ENCODE measurements at regions not wholly inside any gene's neighbourhood (a gene's known extent, or its start where the extent isn't known, plus 50 kb on each side); places are given as distances from the start of the nearest gene placed in this dataset.
"Not testable (repeated sequence)": the region's sequence is repeated elsewhere in the genome, so short reads cannot be mapped to it uniquely, and the experiment has no call there.

DNA sequence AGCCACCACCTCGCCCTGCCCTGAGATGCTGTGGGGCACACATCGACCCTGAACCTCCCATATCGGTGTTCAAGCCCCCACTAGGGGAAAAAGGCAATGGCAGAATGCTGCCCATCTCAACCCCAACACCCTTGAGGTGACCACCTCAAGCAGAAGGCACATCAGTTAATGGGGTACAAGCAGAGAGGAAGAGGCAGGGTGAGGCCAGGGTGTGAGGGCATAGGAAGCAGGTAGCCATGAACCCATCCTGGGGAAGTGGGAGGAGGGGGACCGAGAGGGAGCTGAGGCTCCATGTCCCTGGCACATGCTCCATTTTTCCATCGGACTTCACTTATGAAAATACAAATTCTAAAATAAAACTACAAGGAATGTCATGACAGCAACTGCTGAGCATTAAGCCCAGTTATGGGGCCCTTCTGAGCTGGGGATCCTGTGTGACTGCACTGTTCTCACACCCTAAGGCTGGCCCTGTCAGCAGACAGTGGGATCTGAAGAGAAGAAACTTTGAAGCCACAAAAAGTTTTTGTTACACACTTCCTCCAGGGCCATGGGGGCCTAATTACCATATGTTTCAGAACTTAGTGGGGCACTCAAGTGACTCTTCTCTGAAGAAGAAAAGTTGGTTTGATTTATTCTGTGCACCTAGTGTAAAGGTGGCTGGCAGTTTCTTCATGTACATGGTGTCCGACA is 68.2 kb upstream of the FAM241A start:
- no peak for DNase-seq (ENCODE audit: low read depth in 3 of 3)

DNA sequence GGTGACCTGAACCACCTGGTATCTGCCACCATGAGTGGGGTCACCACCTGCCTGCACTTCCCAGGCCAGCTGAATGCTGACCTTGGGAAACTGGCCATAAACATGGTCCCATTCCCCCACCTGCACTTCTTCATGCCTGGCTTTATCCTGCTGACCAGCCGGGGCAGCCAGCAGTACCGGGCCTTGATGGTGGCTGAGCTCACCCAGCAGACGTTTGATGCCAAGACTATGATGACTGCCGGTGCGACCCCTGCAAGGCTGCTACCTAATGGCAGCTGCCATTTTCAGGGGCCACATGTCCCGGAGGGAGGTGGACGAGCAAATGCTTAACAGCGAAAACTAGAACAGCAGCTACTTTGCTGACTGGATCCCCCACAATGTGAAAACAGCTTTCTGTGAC is 67.5 kb upstream of the FAM241A start:
- DNase-seq (ENCODE audit: low read depth in 3 of 3) = no peak

DNA sequence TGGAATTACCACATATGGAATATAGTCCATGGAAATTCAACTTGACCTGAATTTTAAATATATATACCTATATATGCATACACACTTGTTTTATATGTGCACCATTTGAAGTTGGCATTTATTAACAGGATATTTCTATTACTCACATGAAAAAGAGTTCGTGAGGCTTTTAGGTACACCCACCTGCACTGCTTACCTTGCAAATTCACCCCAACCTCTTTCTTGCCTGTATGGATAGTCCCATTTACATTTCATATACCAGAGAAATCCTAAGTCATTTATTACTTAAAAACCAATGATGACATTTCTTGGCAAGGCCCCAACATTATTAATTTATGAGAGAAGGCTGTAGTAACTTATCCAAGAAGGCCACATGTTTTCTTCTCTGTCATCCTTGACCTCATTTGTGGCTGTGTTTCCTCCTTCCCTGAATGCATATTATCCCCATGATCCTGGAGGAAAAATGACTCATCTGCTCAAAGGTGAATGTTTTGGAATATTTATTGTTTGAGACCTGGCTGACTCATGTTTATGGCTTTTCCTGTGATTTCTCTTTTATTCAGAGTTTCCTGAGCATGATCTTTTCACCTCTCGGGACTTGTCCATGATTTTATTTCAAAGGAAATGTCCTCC is 62.2 kb upstream of the FAM241A start:
- DNase-seq (ENCODE audit: low read depth in 3 of 3) = no peak

DNA sequence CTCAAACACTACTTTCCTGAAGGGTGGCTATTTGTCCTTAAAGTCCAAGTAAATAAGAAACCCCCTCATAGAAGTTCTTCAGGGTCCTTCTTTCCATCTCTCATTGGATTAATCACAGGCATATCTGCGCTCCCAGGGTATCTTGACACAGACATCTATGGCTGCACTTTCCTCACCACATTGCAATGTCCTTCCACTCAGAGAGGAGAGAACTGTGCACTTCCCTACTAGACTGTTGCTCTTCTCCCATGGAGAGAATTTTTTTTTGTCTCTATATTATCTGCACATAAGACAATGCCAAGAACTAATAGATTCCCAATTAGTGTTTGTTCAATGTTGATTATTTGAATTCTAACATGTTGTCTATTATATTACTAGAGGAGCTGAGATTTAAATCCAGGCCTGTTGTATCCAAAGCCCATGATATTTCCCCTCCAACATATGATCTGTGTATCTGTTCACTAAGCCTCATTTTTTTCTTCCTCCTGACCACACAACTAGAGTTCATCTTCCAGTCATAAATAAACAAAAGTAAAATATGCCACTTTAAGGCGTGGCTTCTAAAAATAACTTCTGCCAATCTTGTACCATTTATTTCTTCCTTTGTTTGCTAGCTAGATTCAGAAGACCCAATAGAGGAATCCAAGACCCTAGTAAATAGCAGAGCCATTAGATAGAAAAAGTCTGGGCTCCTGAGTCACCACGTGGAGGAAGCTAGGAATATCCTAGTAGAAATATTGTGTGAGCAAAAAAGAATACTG is 61.5 kb upstream of the FAM241A start:
- no peak for DNase-seq (ENCODE audit: low read depth in 3 of 3)

DNA sequence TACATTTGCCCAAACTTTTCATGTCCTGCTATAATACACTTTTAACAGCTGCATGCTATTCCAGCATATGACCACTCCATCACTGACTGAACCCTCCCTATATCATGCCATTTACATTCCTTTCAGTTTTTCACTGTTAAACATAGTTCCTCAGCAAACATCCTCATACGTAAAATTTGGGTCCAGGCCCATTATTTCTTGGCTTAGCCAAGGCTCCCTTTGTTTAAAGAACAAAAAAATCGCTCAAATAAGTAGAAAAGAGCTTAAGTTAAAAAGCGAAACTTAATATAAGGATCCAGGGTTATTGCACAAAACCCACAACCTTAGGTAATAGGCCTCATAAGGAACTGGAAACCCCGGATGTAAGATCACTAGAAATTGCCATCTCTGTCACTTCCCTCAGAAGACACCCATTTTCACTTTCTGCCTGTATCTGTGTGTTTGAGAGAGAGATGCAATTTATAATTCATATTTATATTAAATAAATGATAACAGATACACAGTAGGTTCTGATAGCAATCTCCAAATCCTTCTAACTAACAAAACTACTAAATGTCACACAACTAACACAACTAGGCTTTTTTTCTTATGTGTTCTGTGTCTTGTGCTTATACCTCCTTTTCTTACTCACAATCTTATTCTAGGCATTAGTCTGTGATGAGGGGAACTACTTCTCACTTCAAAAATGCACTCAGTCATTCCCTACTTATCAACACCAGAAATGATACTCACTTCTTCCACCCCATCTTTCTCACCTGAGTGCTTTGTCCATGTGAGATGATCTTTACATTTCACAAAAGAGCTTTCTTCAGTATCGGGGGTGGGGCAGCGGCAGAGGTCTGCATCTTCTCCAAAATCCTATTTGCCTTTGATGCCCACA is 59.9 kb upstream of the FAM241A start:
- DNase-seq (ENCODE audit: low read depth in 3 of 3) = no peak

DNA sequence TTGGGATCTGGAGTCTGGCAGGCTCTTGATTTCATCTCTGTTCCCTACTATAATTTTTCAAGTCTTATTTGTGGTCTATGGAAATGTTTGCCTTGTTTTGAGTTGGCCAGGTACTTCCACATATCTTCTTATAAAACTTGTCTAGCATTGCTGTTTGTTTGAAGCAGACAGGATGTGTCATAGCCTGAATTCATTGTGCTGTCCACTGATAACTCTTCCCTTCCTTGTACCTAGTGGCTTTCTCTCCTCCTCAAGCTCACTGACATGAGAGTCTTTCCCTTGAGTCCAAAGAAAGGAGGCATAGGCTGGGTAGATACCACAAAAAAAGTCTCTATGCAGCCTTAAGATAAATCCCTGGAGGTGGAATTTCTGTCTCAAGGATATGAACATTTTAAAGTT is 59.2 kb upstream of the FAM241A start:
- DNase-seq (ENCODE audit: low read depth in 3 of 3) = no peak

DNA sequence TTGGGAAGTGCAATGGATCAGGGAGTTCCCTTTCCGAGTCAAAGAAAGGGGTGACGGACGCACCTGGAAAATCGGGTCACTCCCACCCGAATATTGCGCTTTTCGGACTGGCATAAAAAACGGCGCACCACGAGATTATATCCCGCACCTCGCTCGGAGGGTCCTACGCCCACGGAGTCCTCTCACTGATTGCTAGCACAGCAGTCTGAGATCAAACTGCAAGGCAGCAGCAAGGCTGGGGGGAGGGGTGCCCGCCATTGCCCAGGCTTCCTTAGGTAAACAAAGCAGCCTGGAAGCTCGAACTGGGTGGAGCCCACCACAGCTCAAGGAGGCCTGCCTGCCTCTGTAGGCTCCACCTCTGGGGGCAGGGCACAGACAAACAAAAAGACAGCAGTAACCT is 58.6 kb upstream of the FAM241A start:
- DNase-seq (ENCODE audit: low read depth in 3 of 3) = not testable (repeated sequence)

DNA sequence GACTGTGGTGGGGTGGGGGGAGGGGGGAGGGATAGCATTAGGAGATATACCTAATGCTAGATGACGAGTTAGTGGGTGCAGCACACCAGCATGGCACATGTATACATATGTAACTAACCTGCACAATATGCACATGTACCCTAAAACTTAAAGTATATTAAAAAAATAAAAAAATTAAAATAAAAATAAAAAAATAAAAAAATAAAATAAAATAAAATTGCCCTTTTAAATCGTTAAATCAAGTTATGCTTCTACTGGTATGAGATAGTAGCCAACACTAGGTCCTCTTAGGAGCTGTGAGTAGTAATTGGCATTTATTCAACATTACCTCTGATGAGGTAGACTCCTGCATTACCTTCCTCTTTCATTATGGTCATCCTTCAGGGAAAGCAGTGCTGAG is 52.9 kb upstream of the FAM241A start:
- not testable (repeated sequence) for DNase-seq (ENCODE audit: low read depth in 3 of 3)

DNA sequence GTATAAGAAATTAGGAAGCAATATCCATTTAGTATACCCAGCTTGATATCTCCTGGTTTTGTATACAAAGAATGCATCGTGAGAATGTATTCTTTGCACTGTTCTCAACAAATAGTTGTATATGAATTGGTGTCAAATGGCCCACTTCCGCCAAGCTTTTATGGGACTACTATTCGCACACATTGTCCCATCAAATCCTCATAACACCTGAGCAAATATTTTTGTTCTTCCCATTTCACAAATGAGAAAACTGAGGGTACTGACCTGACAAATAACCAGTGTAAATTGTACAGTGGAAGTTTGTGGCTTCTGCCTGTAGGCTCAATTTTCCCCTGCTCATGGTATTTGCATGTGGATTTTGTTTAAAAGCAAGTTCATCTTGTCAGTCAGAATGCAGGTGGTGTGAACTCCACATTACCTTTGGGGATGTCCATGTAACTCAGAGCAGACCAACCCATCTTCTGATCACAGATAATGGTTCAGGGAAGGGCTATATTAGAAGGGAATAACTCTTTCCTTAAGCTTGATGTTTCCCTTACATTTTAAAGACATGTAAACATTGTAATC is 51.5 kb upstream of the FAM241A start:
- DNase-seq (ENCODE audit: low read depth in 3 of 3) = no peak

DNA sequence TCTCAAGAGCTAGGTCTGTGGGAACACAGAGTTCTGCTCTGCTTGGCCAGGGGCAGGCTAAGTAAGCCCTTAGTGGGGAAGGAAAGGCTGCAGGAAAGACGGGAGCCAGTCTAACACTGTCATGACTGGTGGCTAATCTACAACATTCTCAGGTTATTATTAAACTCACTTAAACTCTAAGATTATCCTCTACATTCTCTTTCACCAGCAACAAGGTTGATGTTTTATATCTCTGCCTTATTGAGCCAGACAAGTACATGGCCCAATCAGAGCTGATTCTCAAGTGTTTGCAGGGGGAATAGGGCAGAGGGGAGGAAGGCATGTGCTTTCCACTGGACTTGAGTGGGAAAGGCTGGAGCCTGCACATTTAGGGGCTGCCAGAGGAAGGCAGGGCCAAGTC is 50.9 kb upstream of the FAM241A start:
- no peak for DNase-seq (ENCODE audit: low read depth in 3 of 3)

Measured in stimulated activated CD4-positive, alpha-beta T cell treated with anti-CD3 and anti-CD28 coated beads, TNF-alpha, amount 100 ng/mL, for 48 hours (primary cell).